Kidney epithelial cell (primary cell): ENCODE measurements at regions not wholly inside any gene's neighbourhood (a gene's known extent, or its start where the extent isn't known, plus 50 kb on each side); places are given as distances from the start of the nearest gene placed in this dataset.

Experiments used
- DNase-seq: peaks from one replicate; pipeline ENCODE4 v3.0.0-alpha.2; 2010; ENCODE audit warnings: low read depth
- H3K27me3 ChIP-seq: 2 replicates; pipeline ENCODE4 v1.6.0; 2011; ENCODE audit warnings: low read length; ENCODE audit not compliant: control insufficient read depth, insufficient read depth
- H3K36me3 ChIP-seq: 2 replicates; pipeline ENCODE4 v1.5.1; 2011; ENCODE audit warnings: low read length; ENCODE audit not compliant: control insufficient read depth, insufficient read depth
- H3K4me3 ChIP-seq: 2 replicates; pipeline ENCODE4 v1.5.1; 2011; ENCODE audit warnings: low read depth, mild to moderate bottlenecking, control low read depth, low read length
- TF ChIP-seq, protein P1 (sequence below): IDR thresholded peaks from 2 replicates; pipeline ENCODE4 v1.5.1; 2011; ENCODE audit warnings: mild to moderate bottlenecking, moderate library complexity, low read length, control low read depth, inconsistent platforms; ENCODE audit not compliant: insufficient read depth, poor library complexity, severe bottlenecking

DNA sequence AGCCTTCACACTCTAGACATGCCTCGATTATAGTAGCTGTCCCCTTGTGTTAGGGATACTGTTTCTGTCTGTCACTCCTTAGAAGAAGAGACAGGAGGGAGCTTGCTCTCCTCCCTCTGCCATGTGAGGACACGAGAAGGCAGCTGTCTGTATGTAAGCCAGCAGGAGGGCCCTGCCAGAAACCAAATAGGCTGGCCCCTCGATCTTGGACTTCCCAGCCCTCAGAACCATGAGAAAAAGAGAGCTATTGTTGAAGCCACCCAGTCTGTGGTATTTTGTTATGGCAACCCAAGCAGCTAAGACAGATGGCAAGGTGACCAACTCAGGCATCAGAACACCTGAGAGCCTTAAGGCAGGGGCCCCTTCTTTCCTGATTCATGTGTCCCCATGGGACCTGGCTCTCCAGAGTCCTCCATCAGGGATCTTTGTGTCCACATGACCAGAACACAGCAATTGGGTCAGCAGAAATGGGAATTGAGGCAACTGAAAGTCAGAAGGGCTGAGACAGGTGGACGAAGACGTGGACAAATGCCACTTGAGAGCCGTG lies 65.6 kb upstream of the NPAS1 start:
- DNase-seq, result no peak
- TF ChIP-seq, protein P1, sequence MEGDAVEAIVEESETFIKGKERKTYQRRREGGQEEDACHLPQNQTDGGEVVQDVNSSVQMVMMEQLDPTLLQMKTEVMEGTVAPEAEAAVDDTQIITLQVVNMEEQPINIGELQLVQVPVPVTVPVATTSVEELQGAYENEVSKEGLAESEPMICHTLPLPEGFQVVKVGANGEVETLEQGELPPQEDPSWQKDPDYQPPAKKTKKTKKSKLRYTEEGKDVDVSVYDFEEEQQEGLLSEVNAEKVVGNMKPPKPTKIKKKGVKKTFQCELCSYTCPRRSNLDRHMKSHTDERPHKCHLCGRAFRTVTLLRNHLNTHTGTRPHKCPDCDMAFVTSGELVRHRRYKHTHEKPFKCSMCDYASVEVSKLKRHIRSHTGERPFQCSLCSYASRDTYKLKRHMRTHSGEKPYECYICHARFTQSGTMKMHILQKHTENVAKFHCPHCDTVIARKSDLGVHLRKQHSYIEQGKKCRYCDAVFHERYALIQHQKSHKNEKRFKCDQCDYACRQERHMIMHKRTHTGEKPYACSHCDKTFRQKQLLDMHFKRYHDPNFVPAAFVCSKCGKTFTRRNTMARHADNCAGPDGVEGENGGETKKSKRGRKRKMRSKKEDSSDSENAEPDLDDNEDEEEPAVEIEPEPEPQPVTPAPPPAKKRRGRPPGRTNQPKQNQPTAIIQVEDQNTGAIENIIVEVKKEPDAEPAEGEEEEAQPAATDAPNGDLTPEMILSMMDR, result no peak
- H3K27me3 ChIP-seq, result no peaks in the 10 kb centered on the region
- H3K4me3 ChIP-seq, result no peak overlapping the region
- no peaks in the 10 kb centered on the region for H3K36me3 ChIP-seq

DNA sequence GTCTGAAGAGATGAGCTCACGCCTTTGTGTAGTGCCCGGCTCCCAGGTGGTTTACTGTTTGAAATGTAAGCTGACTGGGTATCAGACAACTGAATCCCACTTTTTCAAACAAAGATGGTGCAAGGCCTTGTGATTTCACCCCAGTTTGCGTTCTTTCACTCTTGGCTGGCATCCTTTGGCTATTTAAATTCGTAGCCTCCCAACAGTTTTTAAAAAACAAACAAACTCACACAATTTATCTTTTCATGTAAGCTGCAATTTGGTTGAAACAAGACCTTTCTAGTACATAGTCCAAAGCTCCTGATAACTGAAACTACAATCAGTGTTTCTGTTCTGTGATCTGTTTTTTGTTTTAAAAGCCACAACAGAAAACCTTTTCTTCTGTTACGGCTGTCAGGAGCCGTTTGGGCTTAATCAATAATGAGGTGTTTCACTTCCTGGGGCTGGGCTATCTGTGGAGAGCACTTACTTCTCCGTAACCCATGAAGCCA lies 65.1 kb upstream of the NPAS1 start:
- H3K4me3 ChIP-seq, result no peak overlapping the region
- TF ChIP-seq, protein P1, result no peak

DNA sequence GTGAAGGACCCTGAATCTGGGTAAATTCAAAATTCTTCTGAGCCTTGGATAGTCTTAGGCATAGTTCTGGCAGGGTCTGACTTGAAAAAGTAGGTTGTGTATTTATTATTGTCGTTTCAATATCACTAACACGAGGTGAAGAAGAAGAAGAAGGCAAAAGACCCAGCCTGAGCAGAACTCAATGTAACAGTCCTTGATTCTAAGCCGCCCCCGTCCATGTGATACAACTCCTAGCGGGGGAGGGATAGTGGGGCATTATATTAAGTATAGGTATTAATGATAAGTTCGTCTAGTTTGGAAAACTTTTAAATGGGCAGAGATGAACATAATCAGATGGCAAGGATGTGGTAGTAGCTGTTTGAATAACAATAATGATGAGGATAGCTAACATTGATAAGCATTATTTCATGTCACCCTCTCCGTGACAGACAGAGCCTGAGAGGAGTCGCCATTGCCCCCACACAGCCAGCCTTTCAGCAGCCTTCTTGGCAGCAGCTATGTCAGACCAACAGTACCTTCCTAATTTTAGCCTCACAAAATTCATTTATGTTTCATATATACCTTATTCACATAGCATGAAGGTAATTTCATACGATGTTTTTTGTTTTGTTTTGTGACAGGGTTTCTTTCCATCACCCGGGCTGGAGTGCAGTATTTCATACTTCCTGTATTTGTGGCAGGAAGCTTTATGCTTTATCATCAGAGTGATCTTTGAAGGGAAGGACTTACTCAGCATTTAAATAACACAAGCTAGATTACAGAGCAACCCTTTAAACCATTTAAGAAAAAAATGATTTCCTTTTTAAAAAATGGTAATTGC lies 64.4 kb upstream of the NPAS1 start:
- no peaks in the 10 kb centered on the region for H3K36me3 ChIP-seq
- no peak overlapping the region for H3K4me3 ChIP-seq
- no peak for DNase-seq

More for the DNA sequence above, 65.1 kb upstream of the NPAS1 start:
- Histone ChIP-seq H3K27me3 (no peaks in the 10 kb centered on the region), H3K36me3 (no peaks in the 10 kb centered on the region)
- no peak for DNase-seq

DNA sequence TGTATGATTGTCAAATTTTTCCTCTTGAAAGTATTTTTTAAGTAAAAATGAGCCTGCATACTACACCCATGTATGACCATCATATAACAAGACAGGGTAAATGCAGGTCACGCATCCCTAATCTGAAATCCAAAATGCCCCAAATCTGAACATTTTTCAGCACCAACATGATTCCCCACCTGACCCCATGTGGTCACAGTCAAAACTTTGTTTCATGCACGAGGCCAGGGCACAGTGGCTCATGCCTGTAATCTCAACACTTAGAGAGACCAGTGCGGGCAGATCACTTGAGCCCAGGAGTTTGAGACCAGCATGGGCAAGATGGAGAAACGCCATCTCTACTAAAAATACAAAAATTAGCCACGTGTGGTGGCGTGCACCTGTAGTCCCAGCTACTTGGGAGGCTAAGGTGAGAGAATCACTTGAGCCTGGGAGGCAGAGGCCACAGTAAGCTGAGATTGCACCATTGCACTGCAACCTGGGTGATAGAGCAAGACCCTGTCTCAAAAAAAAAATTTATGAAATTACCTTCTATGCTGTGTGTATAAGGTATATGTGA lies 63.7 kb upstream of the NPAS1 start:
- Histone ChIP-seq H3K27me3 (no peaks in the 10 kb centered on the region), H3K36me3 (no peaks in the 10 kb centered on the region), H3K4me3 (no peak overlapping the region)
- TF ChIP-seq, protein P1, result no peak
- DNase-seq, result no peak

More for the DNA sequence above, 64.4 kb upstream of the NPAS1 start:
- TF ChIP-seq, protein P1, result no peak
- H3K27me3 ChIP-seq, result no peaks in the 10 kb centered on the region

DNA sequence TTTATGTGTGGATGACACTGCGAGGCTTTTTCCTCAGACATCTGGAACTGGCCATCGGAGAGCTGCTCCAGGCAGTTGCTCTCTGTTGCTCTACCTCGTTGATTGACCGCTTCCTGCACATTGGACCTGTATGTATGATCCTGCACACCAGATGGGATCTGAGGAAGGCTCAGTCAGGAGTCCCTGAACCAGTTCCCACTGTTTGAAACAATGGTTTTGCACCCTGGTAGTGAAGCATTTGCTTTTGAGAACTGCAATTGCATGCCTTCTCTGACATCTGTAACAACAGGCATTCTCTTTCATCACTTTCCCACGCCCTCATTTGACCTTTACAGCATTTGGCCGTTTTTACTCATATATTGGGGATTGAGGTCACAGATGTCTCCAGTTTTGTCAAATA lies 61.1 kb upstream of the NPAS1 start:
- no peak for DNase-seq
- Histone ChIP-seq H3K4me3 (no peak overlapping the region), H3K36me3 (no peaks in the 10 kb centered on the region), H3K27me3 (no peaks in the 10 kb centered on the region)
- TF ChIP-seq, protein P1, result no peak
